ENCODE measurements at regions not wholly inside any gene's neighbourhood (a gene's known extent, or its start where the extent isn't known, plus 50 kb on each side); places are given as distances from the start of the nearest gene placed in this dataset.

DNA sequence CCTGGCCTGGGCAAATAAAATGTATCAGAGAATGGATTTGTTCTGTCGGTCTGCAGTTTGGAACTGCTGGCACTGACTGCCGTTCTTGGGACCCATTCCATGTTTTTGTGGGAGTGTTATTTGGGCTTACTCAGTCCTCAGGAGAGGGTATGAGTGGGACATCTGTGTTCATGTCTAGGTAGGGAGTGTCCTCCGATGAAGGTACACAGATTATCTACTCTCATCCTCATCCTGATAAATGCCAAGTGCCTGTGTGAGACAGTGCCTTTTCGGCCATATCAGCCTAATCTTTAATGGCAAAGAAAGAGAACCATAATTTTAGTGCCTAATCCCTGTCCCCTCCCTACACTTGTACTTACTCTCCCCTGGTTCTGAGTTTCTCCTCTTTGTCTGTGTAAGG, 409.4 kb downstream of the REEP3 start:
- Histone ChIP-seq H3K36me3 (no peaks in the 10 kb centered on the region), H3K27me3 (ENCODE audit: insufficient read depth, low read depth, severe bottlenecking) (no peaks in the 10 kb centered on the region), H3K9me3 (ENCODE audit: severe bottlenecking) (no peaks in the 10 kb centered on the region), H3K4me3 (ENCODE audit: low read depth, low read length) (no peak overlapping the region), H3K27ac (no peak overlapping the region)
- TF ChIP-seq, protein P1, sequence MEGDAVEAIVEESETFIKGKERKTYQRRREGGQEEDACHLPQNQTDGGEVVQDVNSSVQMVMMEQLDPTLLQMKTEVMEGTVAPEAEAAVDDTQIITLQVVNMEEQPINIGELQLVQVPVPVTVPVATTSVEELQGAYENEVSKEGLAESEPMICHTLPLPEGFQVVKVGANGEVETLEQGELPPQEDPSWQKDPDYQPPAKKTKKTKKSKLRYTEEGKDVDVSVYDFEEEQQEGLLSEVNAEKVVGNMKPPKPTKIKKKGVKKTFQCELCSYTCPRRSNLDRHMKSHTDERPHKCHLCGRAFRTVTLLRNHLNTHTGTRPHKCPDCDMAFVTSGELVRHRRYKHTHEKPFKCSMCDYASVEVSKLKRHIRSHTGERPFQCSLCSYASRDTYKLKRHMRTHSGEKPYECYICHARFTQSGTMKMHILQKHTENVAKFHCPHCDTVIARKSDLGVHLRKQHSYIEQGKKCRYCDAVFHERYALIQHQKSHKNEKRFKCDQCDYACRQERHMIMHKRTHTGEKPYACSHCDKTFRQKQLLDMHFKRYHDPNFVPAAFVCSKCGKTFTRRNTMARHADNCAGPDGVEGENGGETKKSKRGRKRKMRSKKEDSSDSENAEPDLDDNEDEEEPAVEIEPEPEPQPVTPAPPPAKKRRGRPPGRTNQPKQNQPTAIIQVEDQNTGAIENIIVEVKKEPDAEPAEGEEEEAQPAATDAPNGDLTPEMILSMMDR (IDR thresholded peaks at IDR 0.05; ENCODE audit: low read depth, low read length) = no peak
- no peak for DNase-seq

DNA sequence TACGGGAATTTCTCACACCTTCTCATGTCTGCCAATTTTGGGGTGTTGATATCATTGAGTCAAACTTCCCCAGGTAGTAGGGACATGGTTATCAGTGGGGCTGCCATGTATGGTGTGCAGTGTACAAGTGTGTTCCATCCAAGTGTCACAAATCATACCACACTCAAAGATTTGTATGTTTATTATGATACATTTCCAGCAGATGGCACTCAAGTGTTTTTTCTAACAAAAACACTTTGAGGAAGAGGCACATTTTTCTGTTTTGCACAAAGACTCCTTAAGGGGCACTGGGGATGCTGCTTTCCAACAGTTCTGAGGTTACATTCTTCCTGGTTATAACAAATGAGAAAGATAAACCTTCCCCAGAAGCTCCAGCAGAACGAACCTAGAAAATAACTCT, 414.5 kb downstream of the REEP3 start:
- DNase-seq = no peak
- H3K9me3 ChIP-seq (ENCODE audit: severe bottlenecking) = no peaks in the 10 kb centered on the region

DNA sequence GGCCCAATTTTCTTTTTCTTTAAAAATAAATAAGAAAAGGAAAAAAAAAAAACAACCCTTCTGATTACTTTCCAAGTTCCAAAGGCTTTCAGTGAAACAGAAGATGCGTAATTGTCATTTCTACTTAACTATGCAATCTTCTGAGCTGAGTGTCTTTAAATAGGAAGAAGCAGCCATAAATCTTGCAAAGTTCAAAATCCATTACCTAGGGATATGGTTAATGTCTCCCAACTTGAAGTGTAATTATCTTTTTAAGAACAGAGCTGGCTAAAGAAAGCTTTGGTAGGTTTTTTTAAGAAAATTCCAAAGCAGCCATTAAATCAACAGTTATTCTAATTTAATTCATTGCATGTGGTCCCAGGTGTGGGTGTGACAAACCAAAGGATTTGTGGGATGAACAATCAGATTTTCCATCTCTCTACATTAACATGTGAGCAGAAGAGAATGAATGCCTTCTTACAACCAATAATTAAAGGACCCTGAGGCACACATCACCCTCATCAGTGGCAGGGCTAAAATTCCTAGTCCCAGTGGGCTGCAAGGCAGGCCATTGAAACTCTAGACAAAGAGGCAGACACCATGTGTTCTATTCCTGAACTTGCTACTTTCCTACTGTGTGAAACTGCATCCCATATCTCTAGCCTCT, 419.2 kb downstream of the REEP3 start:
- H3K27ac ChIP-seq = no peak overlapping the region
- H3K36me3 ChIP-seq = no peaks in the 10 kb centered on the region
- TF ChIP-seq, protein P1 (IDR thresholded peaks at IDR 0.05; ENCODE audit: low read depth, low read length) = no peak
- H3K4me3 ChIP-seq (ENCODE audit: low read depth, low read length) = no peak overlapping the region
- H3K27me3 ChIP-seq (ENCODE audit: insufficient read depth, low read depth, severe bottlenecking) = no peaks in the 10 kb centered on the region
- H3K9me3 ChIP-seq (ENCODE audit: severe bottlenecking) = no peaks in the 10 kb centered on the region
- no peak for DNase-seq

More for the DNA sequence above, 414.5 kb downstream of the REEP3 start:
- TF ChIP-seq, protein P1 (IDR thresholded peaks at IDR 0.05; ENCODE audit: low read depth, low read length) = no peak
- Histone ChIP-seq H3K27ac (no peak overlapping the region), H3K36me3 (no peaks in the 10 kb centered on the region), H3K27me3 (ENCODE audit: insufficient read depth, low read depth, severe bottlenecking) (no peaks in the 10 kb centered on the region), H3K4me3 (ENCODE audit: low read depth, low read length) (no peak overlapping the region)

DNA sequence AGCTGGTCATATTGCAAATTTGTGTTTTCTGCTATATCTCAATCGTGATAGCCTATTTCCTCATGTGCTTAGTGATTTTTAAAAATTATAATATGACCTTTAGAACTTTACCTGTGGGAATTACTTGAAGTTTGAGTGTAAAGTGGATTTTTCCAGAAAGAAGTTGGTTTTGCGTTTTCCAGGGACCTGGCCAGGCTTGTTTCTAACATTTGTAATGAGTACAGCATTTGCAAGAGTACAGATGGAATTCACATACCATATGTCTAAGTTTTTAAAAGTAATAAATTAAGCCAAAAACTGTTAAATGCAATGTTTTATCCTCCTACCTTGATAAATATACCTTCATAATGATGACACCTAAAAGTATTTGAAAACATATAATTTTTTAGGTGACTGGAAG, 443.2 kb downstream of the REEP3 start:
- TF ChIP-seq, protein P1 (IDR thresholded peaks at IDR 0.05; ENCODE audit: low read depth, low read length) = no peak
- no peaks in the 10 kb centered on the region for H3K36me3 ChIP-seq
- no peaks in the 10 kb centered on the region for H3K9me3 ChIP-seq (ENCODE audit: severe bottlenecking)
- H3K27ac ChIP-seq = no peak overlapping the region
- H3K4me3 ChIP-seq (ENCODE audit: low read depth, low read length) = no peak overlapping the region
- DNase-seq = no peak
- no peaks in the 10 kb centered on the region for H3K27me3 ChIP-seq (ENCODE audit: insufficient read depth, low read depth, severe bottlenecking)

DNA sequence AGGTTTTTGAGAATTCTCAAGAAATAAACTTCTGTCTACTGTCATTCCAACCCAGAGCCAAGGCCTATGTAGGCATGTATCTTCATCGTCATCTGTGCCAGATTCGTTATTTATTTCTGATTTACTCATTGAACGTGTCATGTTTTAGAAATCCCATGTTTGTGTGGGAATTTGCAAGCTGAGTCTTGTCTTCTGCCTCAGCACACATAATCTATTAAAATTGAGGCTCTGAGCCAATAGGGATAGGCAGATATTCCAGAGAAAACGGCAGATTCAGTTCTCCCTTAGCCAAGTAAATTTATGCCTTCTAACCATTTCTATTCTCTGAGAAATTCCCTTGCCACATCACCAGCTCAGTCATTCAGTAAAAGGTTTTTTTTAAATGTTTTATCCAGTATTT, 444.6 kb downstream of the REEP3 start:
- Histone ChIP-seq H3K4me3 (ENCODE audit: low read depth, low read length) (no peak overlapping the region), H3K27me3 (ENCODE audit: insufficient read depth, low read depth, severe bottlenecking) (no peaks in the 10 kb centered on the region), H3K9me3 (ENCODE audit: severe bottlenecking) (no peaks in the 10 kb centered on the region), H3K36me3 (no peaks in the 10 kb centered on the region), H3K27ac (no peak overlapping the region)
- TF ChIP-seq, protein P1 (IDR thresholded peaks at IDR 0.05; ENCODE audit: low read depth, low read length) = no peak
- no peak for DNase-seq
